Endothelial cell of umbilical vein (primary cell): ENCODE measurements at regions not wholly inside any gene's neighbourhood (a gene's known extent, or its start where the extent isn't known, plus 50 kb on each side); places are given as distances from the start of the nearest gene placed in this dataset.

ENCODE experiments used
- BruUV-seq: library from RNA; stranded (reverse); fragments of 400-500 nt; replicated peaks from 2 replicates; lab custom pipeline; 2021; lab: Mats Ljungman, UMichigan
- CTCF ChIA-PET: fragments of 300-600, 350-600 bp; sonication (Branson Sonifier 250); formaldehyde crosslinking; loops from one replicate; lab custom pipeline; 2021; ENCODE audit warnings: antibody characterized with exemption, inconsistent platforms; lab: Charles Lee
- POLR2A ChIA-PET: fragments of 300-600, 350-600 bp; sonication (Branson Sonifier 250); formaldehyde crosslinking; loops from one replicate; lab custom pipeline; 2021; ENCODE audit warnings: antibody characterized with exemption, inconsistent platforms; lab: Charles Lee
- DNase-seq: peaks from one replicate; pipeline ENCODE4 v3.0.0-alpha.2; 2011; ENCODE audit warnings: low read depth, low spot score
- FAIRE-seq: peaks from 2 replicates; lab custom pipeline; 2011; peaks lifted over from hg19 to GRCh38; lab: Jason Lieb, UNC
- H2AFZ ChIP-seq: 2 replicates; pipeline ENCODE4 v1.6.0; 2012; ENCODE audit warnings: low read depth, low read length, control low read depth, inconsistent platforms
- H3K27ac ChIP-seq: 2 replicates; pipeline ENCODE4 v1.5.1; 2011; ENCODE audit warnings: low read depth, mild to moderate bottlenecking, control low read depth, low read length, moderate library complexity; ENCODE audit not compliant: insufficient read depth
- H3K27me3 ChIP-seq, 2 experiments: 2 replicates each; pipeline versions ENCODE4 v1.6.0 to v1.6.1; 2011; ENCODE audit warnings: low read length in 2 of 2, mixed read lengths in 1 of 2; ENCODE audit not compliant: control insufficient read depth in 2 of 2, insufficient read depth in 2 of 2
- H3K36me3 ChIP-seq, 2 experiments: 2 replicates in 1 of 2; 3 replicates in 1 of 2; pipeline ENCODE4 v1.5.1; 2011; ENCODE audit warnings: low read length in 2 of 2, mild to moderate bottlenecking in 1 of 2, moderate library complexity in 1 of 2; ENCODE audit not compliant: control insufficient read depth in 2 of 2, insufficient read depth in 2 of 2; ENCODE audit errors: extremely low read depth in 1 of 2
- H3K4me1 ChIP-seq: 3 replicates; pipeline ENCODE4 v1.5.1; 2011; ENCODE audit warnings: mild to moderate bottlenecking, low read length; ENCODE audit not compliant: control insufficient read depth, insufficient read depth; ENCODE audit errors: extremely low read depth
- H3K4me2 ChIP-seq: 2 replicates; pipeline ENCODE4 v1.6.1; 2011; ENCODE audit warnings: low read length, control low read depth, mixed read lengths; ENCODE audit not compliant: insufficient read depth
- H3K4me3 ChIP-seq, 3 experiments: fragments of 200-600 bp in 1 of 3; sonication (generic), shearing (Covaris generic) in 1 of 3; replicated peaks in 1 of 3; 2 replicates each; pipeline ENCODE4 v1.5.1; 2011 to 2016; ENCODE audit warnings: control low read depth in 3 of 3, low read length in 3 of 3, mild to moderate bottlenecking in 2 of 3, inconsistent platforms in 1 of 3, low read depth in 1 of 3, moderate library complexity in 1 of 3; ENCODE audit not compliant: insufficient read depth in 1 of 3
- H3K79me2 ChIP-seq: 2 replicates; pipeline ENCODE4 v1.6.0; 2012; ENCODE audit warnings: low read length, inconsistent platforms; ENCODE audit not compliant: control insufficient read depth, insufficient read depth
- H3K9ac ChIP-seq: replicated peaks from 2 replicates; pipeline ENCODE3; 2011; ENCODE audit warnings: low read length, control low read depth; ENCODE audit not compliant: insufficient read depth; ENCODE audit errors: extremely low read depth
- H3K9me1 ChIP-seq: replicated peaks from 3 replicates; pipeline ENCODE4 v1.6.0; 2011; ENCODE audit warnings: mild to moderate bottlenecking, low read length; ENCODE audit not compliant: control insufficient read depth, insufficient read depth; ENCODE audit errors: extremely low read depth
- H3K9me3 ChIP-seq: replicated peaks from 2 replicates; pipeline ENCODE4 v1.5.1; 2012; ENCODE audit warnings: low read length, inconsistent platforms; ENCODE audit not compliant: control insufficient read depth, insufficient read depth
- H4K20me1 ChIP-seq: replicated peaks from 2 replicates; pipeline ENCODE3; 2011; ENCODE audit warnings: mild to moderate bottlenecking, low read length; ENCODE audit not compliant: control insufficient read depth, insufficient read depth; ENCODE audit errors: extremely low read depth
- EZH2 ChIP-seq: IDR thresholded peaks from 2 replicates; pipeline ENCODE4 v1.6.1; 2012; ENCODE audit warnings: borderline replicate concordance, low read depth, mild to moderate bottlenecking, moderate library complexity, low read length, inconsistent platforms; ENCODE audit not compliant: severe bottlenecking
- FOS ChIP-seq: IDR thresholded peaks from 2 replicates; pipeline ENCODE4 v1.6.1; 2011; ENCODE audit warnings: mild to moderate bottlenecking, low read length, moderate library complexity, borderline replicate concordance; ENCODE audit not compliant: insufficient read depth
- GATA2 ChIP-seq: IDR thresholded peaks from 2 replicates; pipeline ENCODE4 v1.7.0; 2011; ENCODE audit warnings: low read depth, mild to moderate bottlenecking, moderate library complexity, mixed read lengths, low read length; ENCODE audit not compliant: insufficient read length, insufficient read depth
- JUN ChIP-seq: IDR thresholded peaks from 2 replicates; pipeline ENCODE4 v1.6.1; 2011; ENCODE audit warnings: borderline replicate concordance, low read depth; ENCODE audit not compliant: insufficient read length, insufficient read depth
- MYC ChIP-seq: IDR thresholded peaks from one replicate; pipeline ENCODE4 v1.6.1; 2011; ENCODE audit warnings: mild to moderate bottlenecking, low read depth, low read length
- POLR2A ChIP-seq: IDR thresholded peaks from 2 replicates; pipeline ENCODE4 v1.6.1; 2012; ENCODE audit warnings: low read depth, mild to moderate bottlenecking, control low read depth, low read length
- POLR2AphosphoS5 ChIP-seq: IDR thresholded peaks from 2 replicates; pipeline ENCODE4 v1.6.1; 2012; ENCODE audit warnings: low read depth, mild to moderate bottlenecking, control low read depth, low read length, moderate library complexity; ENCODE audit not compliant: insufficient read depth
- dilution Hi-C: fragments of 300-500 bp; cut with MboI; formaldehyde crosslinking; loops from one replicate; pipeline ENCODE4 v1.15.0; 2019; ENCODE audit warnings: low sequenced_read_pairs; ENCODE audit not compliant: extremely low pct_ligation_motif_present
- intact Hi-C: fragments of 100-400 bp; cut with micrococcal nuclease; formaldehyde crosslinking; loops from one replicate; pipeline ENCODE4 v1.10.0; 2022
- TF ChIP-seq, protein P1 (sequence below): IDR thresholded peaks from 2 replicates; pipeline ENCODE4 v1.6.1; 2011; ENCODE audit not compliant: insufficient read depth, insufficient read length
- TF ChIP-seq, protein P2 (sequence below), 2 donors: IDR thresholded peaks; 1 replicate in 1 of 2; 2 replicates in 1 of 2; pipeline ENCODE4 v1.5.1; 2011; ENCODE audit warnings: low read length in 2 of 2, mild to moderate bottlenecking in 2 of 2, moderate library complexity in 2 of 2, control low read depth in 1 of 2, inconsistent platforms in 1 of 2, low read depth in 1 of 2; ENCODE audit not compliant: insufficient read depth in 1 of 2; ENCODE audit errors: extremely low read depth in 1 of 2

DNA sequence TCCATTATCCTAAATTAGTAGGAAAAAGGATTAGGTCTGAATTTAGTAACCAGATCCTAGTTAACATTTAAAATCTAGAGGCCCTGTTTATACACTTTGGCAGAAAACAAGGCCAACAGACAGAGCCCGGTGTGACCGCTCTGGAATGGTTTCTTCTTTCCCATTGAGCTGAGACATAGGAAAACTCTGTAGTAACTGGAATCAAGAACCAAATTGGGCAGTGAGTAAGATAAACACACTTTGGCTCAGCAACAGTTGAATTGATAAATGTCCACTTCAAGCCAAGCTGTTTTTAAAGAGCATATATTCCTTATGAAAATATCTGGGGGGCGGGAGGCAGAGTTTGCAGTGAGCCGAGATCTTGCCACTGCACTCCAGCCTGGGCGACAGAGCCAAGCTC is 343.7 kb upstream of the SEMA3A start:
- ChIA-PET CTCF (interaction anchor here (1.4 kb wide), 2 partner anchors 10 to 11 kb away, joined by 4 read pairs; no protein-coding TSS in a partner anchor), POLR2A (no interaction called here)
- Histone ChIP-seq H3K27me3 (no peaks in the 10 kb centered on the region), H3K79me2 (no peaks in the 10 kb centered on the region), H3K4me1 (no peaks in the 10 kb centered on the region), H3K36me3 (no peaks in the 10 kb centered on the region), H3K9me3 (no peaks in the 10 kb centered on the region), H3K27ac (no peak overlapping the region), H3K9ac (no peak overlapping the region), H4K20me1 (no peaks in the 10 kb centered on the region), H3K4me2 (no peak overlapping the region), H3K4me3 (no peak overlapping the region), H3K9me1 (no peaks in the 10 kb centered on the region), H2AFZ (no peak overlapping the region)
- no peak for FAIRE-seq
- BruUV-seq, result no TSS peak
- intact Hi-C loops, result loop anchor here (10.0 kb wide), 1 partner anchor 167 kb away; no protein-coding TSS in a partner anchor
- dilution Hi-C loops, result no loop called here
- no peak for DNase-seq
- TF ChIP-seq JUN (no peak), GATA2 (no peak), EZH2 (no peak), POLR2AphosphoS5 (no peak), FOS (no peak), MYC (no peak), POLR2A (no peak)
- TF ChIP-seq, protein P1, sequence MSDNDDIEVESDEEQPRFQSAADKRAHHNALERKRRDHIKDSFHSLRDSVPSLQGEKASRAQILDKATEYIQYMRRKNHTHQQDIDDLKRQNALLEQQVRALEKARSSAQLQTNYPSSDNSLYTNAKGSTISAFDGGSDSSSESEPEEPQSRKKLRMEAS, result no peak
- TF ChIP-seq, protein P2, sequence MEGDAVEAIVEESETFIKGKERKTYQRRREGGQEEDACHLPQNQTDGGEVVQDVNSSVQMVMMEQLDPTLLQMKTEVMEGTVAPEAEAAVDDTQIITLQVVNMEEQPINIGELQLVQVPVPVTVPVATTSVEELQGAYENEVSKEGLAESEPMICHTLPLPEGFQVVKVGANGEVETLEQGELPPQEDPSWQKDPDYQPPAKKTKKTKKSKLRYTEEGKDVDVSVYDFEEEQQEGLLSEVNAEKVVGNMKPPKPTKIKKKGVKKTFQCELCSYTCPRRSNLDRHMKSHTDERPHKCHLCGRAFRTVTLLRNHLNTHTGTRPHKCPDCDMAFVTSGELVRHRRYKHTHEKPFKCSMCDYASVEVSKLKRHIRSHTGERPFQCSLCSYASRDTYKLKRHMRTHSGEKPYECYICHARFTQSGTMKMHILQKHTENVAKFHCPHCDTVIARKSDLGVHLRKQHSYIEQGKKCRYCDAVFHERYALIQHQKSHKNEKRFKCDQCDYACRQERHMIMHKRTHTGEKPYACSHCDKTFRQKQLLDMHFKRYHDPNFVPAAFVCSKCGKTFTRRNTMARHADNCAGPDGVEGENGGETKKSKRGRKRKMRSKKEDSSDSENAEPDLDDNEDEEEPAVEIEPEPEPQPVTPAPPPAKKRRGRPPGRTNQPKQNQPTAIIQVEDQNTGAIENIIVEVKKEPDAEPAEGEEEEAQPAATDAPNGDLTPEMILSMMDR (IDR thresholded peaks at IDR 0.05; ENCODE audit: extremely low read depth in 1 of 2, insufficient read depth in 1 of 2, low read depth in 1 of 2, low read length in 2 of 2), result no peak
